EH (cell line): ENCODE measurements at regions not wholly inside any gene's neighbourhood (a gene's known extent, or its start where the extent isn't known, plus 50 kb on each side); places are given as distances from the start of the nearest gene placed in this dataset.
"Not testable (repeated sequence)": the region's sequence is repeated elsewhere in the genome, so short reads cannot be mapped to it uniquely, and the experiment has no call there.

Source experiments
- DNase-seq: peaks from one replicate; pipeline ENCODE4 v3.0.0-alpha.2; 2015; ENCODE audit warnings: low read depth

GRCh38 chr10:128178302-128178958 is 52.2 kb upstream of the MKI67 start:
- DNase-seq: peak; percentile 4

GRCh38 chr10:128180843-128181242 is 54.6 kb upstream of the MKI67 start:
- no peak for DNase-seq

GRCh38 chr10:128185627-128186026 is 59.4 kb upstream of the MKI67 start:
- no peak for DNase-seq

GRCh38 chr10:128186959-128187787 is 61.0 kb upstream of the MKI67 start:
- no peak for DNase-seq

- DNase-seq: no peak
Measured at GRCh38 chr10:128187788-128188185, 61.6 kb upstream of the MKI67 start.

GRCh38 chr10:128189176-128189575 is 63.0 kb upstream of the MKI67 start:
- DNase-seq: no peak

- no peak for DNase-seq
Measured at GRCh38 chr10:128191847-128192246, 65.6 kb upstream of the MKI67 start.

- DNase-seq: not testable (repeated sequence)
Measured at GRCh38 chr10:128201826-128202225, 75.6 kb upstream of the MKI67 start.

GRCh38 chr10:128203028-128203427 is 76.8 kb upstream of the MKI67 start:
- no peak for DNase-seq

- not testable (repeated sequence) for DNase-seq
Measured at GRCh38 chr10:128205591-128205990, 79.4 kb upstream of the MKI67 start.

- no peak for DNase-seq
Measured at GRCh38 chr10:128206676-128207075, 80.5 kb upstream of the MKI67 start.

- no peak for DNase-seq
Measured at GRCh38 chr10:128209862-128210214, 83.6 kb upstream of the MKI67 start.

- peak; percentile 27 for DNase-seq
Measured at GRCh38 chr10:128210215-128211063, 84.2 kb upstream of the MKI67 start.

- DNase-seq: no peak
Measured at GRCh38 chr10:128211064-128211504, 84.9 kb upstream of the MKI67 start.

GRCh38 chr10:128211953-128212727 is 85.9 kb upstream of the MKI67 start:
- peak; percentile 58 for DNase-seq

GRCh38 chr10:128213156-128213555 is 86.9 kb upstream of the MKI67 start:
- no peak for DNase-seq

- no peak for DNase-seq
Measured at GRCh38 chr10:128215733-128216132, 89.5 kb upstream of the MKI67 start.

GRCh38 chr10:128217136-128217535 is 90.9 kb upstream of the MKI67 start:
- DNase-seq: no peak

- no peak for DNase-seq
Measured at GRCh38 chr10:128218161-128218560, 91.9 kb upstream of the MKI67 start.

GRCh38 chr10:128219295-128219694 is 93.1 kb upstream of the MKI67 start:
- DNase-seq: no peak

- DNase-seq: no peak
Measured at GRCh38 chr10:128220021-128220420, 93.8 kb upstream of the MKI67 start.

GRCh38 chr10:128221117-128221516 is 94.9 kb upstream of the MKI67 start:
- no peak for DNase-seq
